Astrocyte (in vitro differentiated cells and primary cell): ENCODE measurements at regions not wholly inside any gene's neighbourhood (a gene's known extent, or its start where the extent isn't known, plus 50 kb on each side); places are given as distances from the start of the nearest gene placed in this dataset.

Source experiments
- EZH2 ChIP-seq: IDR thresholded peaks from 2 replicates; pipeline ENCODE4 v1.6.1; 2012; ENCODE audit warnings: mild to moderate bottlenecking, low read length, inconsistent platforms; ENCODE audit not compliant: insufficient read depth
- TF ChIP-seq, protein P1 (sequence below): IDR thresholded peaks from 2 replicates; pipeline ENCODE4 v1.5.1; 2011; ENCODE audit warnings: low read depth, mild to moderate bottlenecking, inconsistent platforms, low read length, moderate library complexity; ENCODE audit not compliant: insufficient read depth

DNA sequence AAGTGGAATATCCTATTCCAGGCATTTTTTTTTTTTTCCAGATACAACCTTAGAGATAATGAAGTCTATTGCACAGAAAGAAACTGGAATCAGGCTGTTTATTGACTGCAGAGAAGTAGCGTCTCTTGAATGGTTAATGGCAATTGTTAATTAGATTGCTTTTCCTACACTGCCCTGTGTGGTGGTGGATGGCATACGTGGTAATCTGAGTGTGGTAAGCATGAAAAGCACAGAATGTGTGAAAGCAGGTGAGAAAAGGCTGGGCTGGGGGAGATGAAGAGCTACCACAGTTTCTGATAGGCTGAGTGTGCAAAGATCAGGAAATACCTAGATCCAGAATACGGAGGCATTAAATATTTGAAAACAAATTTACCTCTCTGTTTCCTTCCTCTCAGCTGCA lies 486.3 kb upstream of the TBL1XR1 start:
- TF ChIP-seq, protein P1, sequence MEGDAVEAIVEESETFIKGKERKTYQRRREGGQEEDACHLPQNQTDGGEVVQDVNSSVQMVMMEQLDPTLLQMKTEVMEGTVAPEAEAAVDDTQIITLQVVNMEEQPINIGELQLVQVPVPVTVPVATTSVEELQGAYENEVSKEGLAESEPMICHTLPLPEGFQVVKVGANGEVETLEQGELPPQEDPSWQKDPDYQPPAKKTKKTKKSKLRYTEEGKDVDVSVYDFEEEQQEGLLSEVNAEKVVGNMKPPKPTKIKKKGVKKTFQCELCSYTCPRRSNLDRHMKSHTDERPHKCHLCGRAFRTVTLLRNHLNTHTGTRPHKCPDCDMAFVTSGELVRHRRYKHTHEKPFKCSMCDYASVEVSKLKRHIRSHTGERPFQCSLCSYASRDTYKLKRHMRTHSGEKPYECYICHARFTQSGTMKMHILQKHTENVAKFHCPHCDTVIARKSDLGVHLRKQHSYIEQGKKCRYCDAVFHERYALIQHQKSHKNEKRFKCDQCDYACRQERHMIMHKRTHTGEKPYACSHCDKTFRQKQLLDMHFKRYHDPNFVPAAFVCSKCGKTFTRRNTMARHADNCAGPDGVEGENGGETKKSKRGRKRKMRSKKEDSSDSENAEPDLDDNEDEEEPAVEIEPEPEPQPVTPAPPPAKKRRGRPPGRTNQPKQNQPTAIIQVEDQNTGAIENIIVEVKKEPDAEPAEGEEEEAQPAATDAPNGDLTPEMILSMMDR = no peak
- no peak for TF ChIP-seq EZH2
